ENCODE measurements at regions not wholly inside any gene's neighbourhood (a gene's known extent, or its start where the extent isn't known, plus 50 kb on each side); places are given as distances from the start of the nearest gene placed in this dataset.

DNA sequence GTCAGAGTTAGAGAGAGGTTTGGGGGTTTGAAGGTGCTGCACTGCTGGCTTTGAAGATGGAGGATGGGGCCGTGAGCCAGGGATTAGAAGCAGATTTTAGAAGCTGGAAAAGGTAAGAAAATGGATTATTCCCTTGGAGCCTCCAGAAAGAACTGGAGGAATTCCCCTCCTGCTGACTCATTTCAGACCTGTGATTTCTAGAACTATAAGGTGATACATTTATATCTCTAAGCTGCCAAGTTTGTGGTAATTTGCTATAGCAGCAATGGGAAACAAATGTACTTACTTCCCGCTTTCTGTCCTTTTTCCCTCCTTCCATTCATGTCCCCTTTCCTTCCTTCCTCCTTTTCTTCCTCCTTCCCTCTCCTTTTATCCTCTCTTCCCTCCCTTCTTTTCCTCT, 78.5 kb upstream of the PCDH8 start:
- no peak overlapping the region for H3K4me3 ChIP-seq (ENCODE audit: control insufficient read depth, low read depth, low read length)
- TF ChIP-seq, protein P1, sequence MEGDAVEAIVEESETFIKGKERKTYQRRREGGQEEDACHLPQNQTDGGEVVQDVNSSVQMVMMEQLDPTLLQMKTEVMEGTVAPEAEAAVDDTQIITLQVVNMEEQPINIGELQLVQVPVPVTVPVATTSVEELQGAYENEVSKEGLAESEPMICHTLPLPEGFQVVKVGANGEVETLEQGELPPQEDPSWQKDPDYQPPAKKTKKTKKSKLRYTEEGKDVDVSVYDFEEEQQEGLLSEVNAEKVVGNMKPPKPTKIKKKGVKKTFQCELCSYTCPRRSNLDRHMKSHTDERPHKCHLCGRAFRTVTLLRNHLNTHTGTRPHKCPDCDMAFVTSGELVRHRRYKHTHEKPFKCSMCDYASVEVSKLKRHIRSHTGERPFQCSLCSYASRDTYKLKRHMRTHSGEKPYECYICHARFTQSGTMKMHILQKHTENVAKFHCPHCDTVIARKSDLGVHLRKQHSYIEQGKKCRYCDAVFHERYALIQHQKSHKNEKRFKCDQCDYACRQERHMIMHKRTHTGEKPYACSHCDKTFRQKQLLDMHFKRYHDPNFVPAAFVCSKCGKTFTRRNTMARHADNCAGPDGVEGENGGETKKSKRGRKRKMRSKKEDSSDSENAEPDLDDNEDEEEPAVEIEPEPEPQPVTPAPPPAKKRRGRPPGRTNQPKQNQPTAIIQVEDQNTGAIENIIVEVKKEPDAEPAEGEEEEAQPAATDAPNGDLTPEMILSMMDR (conservative IDR thresholded peaks at IDR 0.05; ENCODE audit: control insufficient read depth, insufficient read depth, low read depth, low read length): no peak

GRCh38 chr13:52925775-52926285, 77.4 kb upstream of the PCDH8 start:
- no peak for DNase-seq (ENCODE audit: low read depth)
- H3K4me3 ChIP-seq (ENCODE audit: control insufficient read depth, low read depth, low read length): no peak overlapping the region

More for the DNA sequence above, 78.5 kb upstream of the PCDH8 start:
- no peak for DNase-seq (ENCODE audit: low read depth)

DNA sequence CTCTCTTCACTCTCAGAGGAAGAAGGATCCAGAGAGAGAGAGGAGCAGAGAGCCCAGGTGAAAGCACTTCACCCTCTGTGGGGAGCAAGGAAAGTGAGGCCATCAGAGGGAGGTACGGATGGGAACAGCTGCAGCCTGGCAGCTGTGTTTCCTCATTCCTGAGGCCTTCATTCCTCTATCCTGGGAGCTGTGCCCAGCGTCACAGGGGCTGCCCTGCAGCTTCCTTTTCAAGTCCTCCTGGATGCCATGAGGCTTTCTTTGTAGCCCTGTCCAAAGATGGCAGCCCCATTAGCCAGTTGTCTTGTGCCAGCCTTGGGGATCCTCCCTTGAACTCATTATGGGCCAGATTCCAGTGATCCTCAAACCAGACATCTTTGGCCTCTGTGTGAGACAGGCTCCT, 76.8 kb upstream of the PCDH8 start:
- no peak for DNase-seq (ENCODE audit: low read depth)
- no peak overlapping the region for H3K4me3 ChIP-seq (ENCODE audit: control insufficient read depth, low read depth, low read length)
- TF ChIP-seq, protein P1 (conservative IDR thresholded peaks at IDR 0.05; ENCODE audit: control insufficient read depth, insufficient read depth, low read depth, low read length): no peak

More at GRCh38 chr13:52925775-52926285, 77.4 kb upstream of the PCDH8 start:
- TF ChIP-seq, protein P1 (conservative IDR thresholded peaks at IDR 0.05; ENCODE audit: control insufficient read depth, insufficient read depth, low read depth, low read length): no peak

DNA sequence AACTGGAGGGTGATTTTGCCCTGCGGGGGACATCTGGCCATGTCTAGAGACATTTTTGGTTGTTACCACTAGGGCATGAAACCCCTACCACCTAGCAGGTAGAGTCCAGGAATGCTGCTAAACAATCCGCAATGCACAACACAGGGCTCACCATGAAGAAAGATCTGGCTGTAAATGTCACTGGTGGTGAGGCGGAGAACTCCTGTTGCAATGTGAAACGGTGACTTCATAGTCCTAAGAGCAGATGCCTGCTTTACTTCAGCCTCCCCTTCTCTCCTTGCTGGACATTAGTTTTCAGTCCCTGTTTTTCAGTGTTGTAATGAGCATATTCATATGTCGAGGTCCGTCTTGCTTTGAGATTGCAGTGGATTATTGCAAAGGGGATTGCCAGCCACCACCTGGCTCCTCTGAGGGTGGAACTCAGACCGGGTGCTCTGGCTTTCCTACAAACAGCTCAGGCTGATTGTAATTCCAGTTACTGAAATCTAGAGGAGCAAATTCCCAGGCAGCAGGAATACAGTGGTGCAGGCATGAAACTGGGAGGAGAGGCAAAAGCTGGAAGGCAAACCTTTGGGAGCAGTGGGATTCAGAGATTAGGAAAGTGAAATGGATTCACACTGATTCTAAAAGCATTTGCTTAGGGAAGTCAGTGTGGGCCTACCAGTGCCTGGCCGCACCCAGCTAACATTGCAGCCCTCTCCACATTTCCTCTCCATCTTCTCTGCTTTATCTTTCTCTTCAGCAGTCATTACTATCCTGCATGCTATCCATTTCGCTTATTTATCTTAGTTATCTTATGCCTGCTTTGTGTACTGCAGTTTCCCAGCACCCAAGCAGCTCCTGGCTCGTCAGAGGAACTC, 76.1 kb upstream of the PCDH8 start:
- DNase-seq (ENCODE audit: low read depth): no peak
- H3K4me3 ChIP-seq (ENCODE audit: control insufficient read depth, low read depth, low read length): no peak overlapping the region
- TF ChIP-seq, protein P1 (conservative IDR thresholded peaks at IDR 0.05; ENCODE audit: control insufficient read depth, insufficient read depth, low read depth, low read length): no peak

GRCh38 chr13:52922961-52923360, 74.5 kb upstream of the PCDH8 start:
- TF ChIP-seq, protein P1 (conservative IDR thresholded peaks at IDR 0.05; ENCODE audit: control insufficient read depth, insufficient read depth, low read depth, low read length): no peak
- no peak overlapping the region for H3K4me3 ChIP-seq (ENCODE audit: control insufficient read depth, low read depth, low read length)
- no peak for DNase-seq (ENCODE audit: low read depth)

DNA sequence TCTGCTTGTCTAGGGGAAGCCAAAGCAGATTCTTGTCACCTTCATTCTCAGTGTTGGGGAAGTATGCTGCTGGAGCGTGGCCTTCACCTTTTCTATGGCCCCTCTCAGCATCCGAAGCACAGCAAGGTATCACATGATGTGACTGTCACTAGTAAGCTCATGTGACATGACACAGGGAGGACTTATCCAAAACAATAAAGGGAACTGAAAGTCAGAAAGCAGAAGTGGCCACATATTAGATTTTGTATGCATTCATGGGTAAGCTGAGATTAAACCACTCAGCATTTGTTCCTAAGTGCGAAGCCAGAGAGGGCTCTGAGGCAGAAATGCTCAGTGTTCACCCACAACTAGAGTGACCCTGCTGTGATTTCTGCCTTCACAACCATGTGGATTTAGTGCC, 72.8 kb upstream of the PCDH8 start:
- no peak overlapping the region for H3K4me3 ChIP-seq (ENCODE audit: control insufficient read depth, low read depth, low read length)
- DNase-seq (ENCODE audit: low read depth): no peak
- TF ChIP-seq, protein P1 (conservative IDR thresholded peaks at IDR 0.05; ENCODE audit: control insufficient read depth, insufficient read depth, low read depth, low read length): no peak

All from fibroblast of mammary gland (primary cell).